Sigmoid colon (tissue), 6 donors: ENCODE measurements at regions not wholly inside any gene's neighbourhood (a gene's known extent, or its start where the extent isn't known, plus 50 kb on each side); places are given as distances from the start of the nearest gene placed in this dataset.

Experiments used
- DNase-seq: peaks from one replicate; pipeline ENCODE4 v3.0.0-alpha.2; 2019
- H3K27ac ChIP-seq, 4 donors: fragments of 200-600 bp; sonication (generic); one replicate each; pipeline ENCODE4 v1.5.1; 2016 to 2019; ENCODE audit warnings: mild to moderate bottlenecking in 1 of 4
- H3K27me3 ChIP-seq, 3 donors: fragments of 200-600 bp; sonication (generic); one replicate each; pipeline ENCODE4 v1.5.1; 2019; ENCODE audit warnings: mild to moderate bottlenecking in 1 of 3
- H3K36me3 ChIP-seq, 4 donors: fragments of 200-600 bp; sonication (generic); one replicate each; pipeline ENCODE4 v1.5.1; 2016 to 2019
- H3K4me1 ChIP-seq, 4 donors: fragments of 200-600 bp; sonication (generic); one replicate each; pipeline ENCODE4 v1.5.1; 2017 to 2019
- H3K4me3 ChIP-seq, 4 donors: fragments of 200-600 bp; sonication (generic); one replicate each; pipeline ENCODE4 v1.5.1; 2017 to 2019; ENCODE audit warnings: mild to moderate bottlenecking in 2 of 4, moderate library complexity in 1 of 4
- H3K9me3 ChIP-seq, 4 donors: fragments of 200-600 bp in 3 of 4; sonication (generic) in 3 of 4; one replicate each; pipeline versions ENCODE4 v1.5.1 to v1.6.1; 2013 to 2019
- EP300 ChIP-seq, 4 donors: sonication (generic); formaldehyde crosslinking; IDR thresholded peaks; one replicate each; pipeline ENCODE4 v1.6.1; 2017; ENCODE audit warnings: antibody characterized with exemption in 4 of 4
- POLR2A ChIP-seq, 2 donors: fragments of 450-650 bp; IDR thresholded peaks; one replicate each; pipeline ENCODE4 v1.6.1; 2016; ENCODE audit warnings: antibody characterized with exemption in 2 of 2, mild to moderate bottlenecking in 2 of 2, moderate library complexity in 2 of 2
- POLR2AphosphoS5 ChIP-seq, 4 donors: sonication (generic); formaldehyde crosslinking; IDR thresholded peaks; one replicate each; pipeline ENCODE4 v1.6.1; 2017; ENCODE audit warnings: antibody characterized with exemption in 4 of 4
- WGBS, 2 donors: extraction: QIAGEN DNeasy Blood & Tissue Kit; methylation state at CpG; one replicate each; pipeline ENCODE4 v1.1.7; 2013; 5-methylcytosine and 5-hydroxymethylcytosine counted together
- intact Hi-C: fragments of 100-400 bp; cut with DNase I; formaldehyde crosslinking; loops from one replicate; pipeline ENCODE4 v1.15.1; 2023
- TF ChIP-seq, protein P1 (sequence below), 4 experiments: fragments of 450-650 bp in 3 of 4; fragments of 200-600 bp in 1 of 4; IDR thresholded peaks; one replicate each; pipeline ENCODE4 v1.5.1; 2016 to 2019; ENCODE audit warnings: antibody characterized with exemption in 4 of 4, mild to moderate bottlenecking in 3 of 4, moderate library complexity in 2 of 4
- donor health status: healthy with polysubstance abuse.
- donor health status: healthy.

GRCh38 chr15:87734571-87735373, 521.8 kb downstream of the NTRK3 start:
- Histone ChIP-seq H3K27me3 (no peaks in the 10 kb centered on the region), H3K27ac (no peak overlapping the region), H3K4me3 (no peak overlapping the region), H3K9me3 (no peaks in the 10 kb centered on the region), H3K36me3 (no peaks in the 10 kb centered on the region), H3K4me1 (no peaks in the 10 kb centered on the region)
- DNase-seq, result no peak
- intact Hi-C loops, result no loop called here
- no peak for TF ChIP-seq EP300 (IDR thresholded peaks at IDR 0.05)
- no peak for TF ChIP-seq POLR2A (IDR thresholded peaks at IDR 0.05)
- TF ChIP-seq POLR2AphosphoS5 (IDR thresholded peaks at IDR 0.05), result no peak
- TF ChIP-seq, protein P1, sequence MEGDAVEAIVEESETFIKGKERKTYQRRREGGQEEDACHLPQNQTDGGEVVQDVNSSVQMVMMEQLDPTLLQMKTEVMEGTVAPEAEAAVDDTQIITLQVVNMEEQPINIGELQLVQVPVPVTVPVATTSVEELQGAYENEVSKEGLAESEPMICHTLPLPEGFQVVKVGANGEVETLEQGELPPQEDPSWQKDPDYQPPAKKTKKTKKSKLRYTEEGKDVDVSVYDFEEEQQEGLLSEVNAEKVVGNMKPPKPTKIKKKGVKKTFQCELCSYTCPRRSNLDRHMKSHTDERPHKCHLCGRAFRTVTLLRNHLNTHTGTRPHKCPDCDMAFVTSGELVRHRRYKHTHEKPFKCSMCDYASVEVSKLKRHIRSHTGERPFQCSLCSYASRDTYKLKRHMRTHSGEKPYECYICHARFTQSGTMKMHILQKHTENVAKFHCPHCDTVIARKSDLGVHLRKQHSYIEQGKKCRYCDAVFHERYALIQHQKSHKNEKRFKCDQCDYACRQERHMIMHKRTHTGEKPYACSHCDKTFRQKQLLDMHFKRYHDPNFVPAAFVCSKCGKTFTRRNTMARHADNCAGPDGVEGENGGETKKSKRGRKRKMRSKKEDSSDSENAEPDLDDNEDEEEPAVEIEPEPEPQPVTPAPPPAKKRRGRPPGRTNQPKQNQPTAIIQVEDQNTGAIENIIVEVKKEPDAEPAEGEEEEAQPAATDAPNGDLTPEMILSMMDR (IDR thresholded peaks at IDR 0.05), result no peak
- 73 to 82% methylated on average over 11 of the region's 11 CpGs for WGBS, 2 donors

GRCh38 chr15:87733977-87734376, 522.6 kb downstream of the NTRK3 start:
- Histone ChIP-seq H3K27ac (no peak overlapping the region), H3K9me3 (no peaks in the 10 kb centered on the region), H3K4me3 (no peak overlapping the region), H3K4me1 (no peaks in the 10 kb centered on the region), H3K36me3 (no peaks in the 10 kb centered on the region), H3K27me3 (no peaks in the 10 kb centered on the region)
- intact Hi-C loops, result no loop called here
- TF ChIP-seq, protein P1 (IDR thresholded peaks at IDR 0.05), result no peak
- TF ChIP-seq POLR2A (IDR thresholded peaks at IDR 0.05), result no peak
- no peak for TF ChIP-seq POLR2AphosphoS5 (IDR thresholded peaks at IDR 0.05)
- TF ChIP-seq EP300 (IDR thresholded peaks at IDR 0.05), result no peak
- DNase-seq, result no peak
- WGBS, 2 donors, result 87 to 95% methylated on average over 5 of the region's 5 CpGs

- intact Hi-C loops, result no loop called here
- DNase-seq, result no peak
- no peak overlapping the region for H3K4me3 ChIP-seq
- no peaks in the 10 kb centered on the region for H3K4me1 ChIP-seq
- H3K9me3 ChIP-seq, result no peaks in the 10 kb centered on the region
- TF ChIP-seq, protein P1 (IDR thresholded peaks at IDR 0.05), result no peak
- TF ChIP-seq POLR2AphosphoS5 (IDR thresholded peaks at IDR 0.05), result no peak
- no peak for TF ChIP-seq POLR2A (IDR thresholded peaks at IDR 0.05)
- no peak for TF ChIP-seq EP300 (IDR thresholded peaks at IDR 0.05)
- H3K27me3 ChIP-seq, result no peaks in the 10 kb centered on the region
- H3K27ac ChIP-seq, result no peak overlapping the region
- no peaks in the 10 kb centered on the region for H3K36me3 ChIP-seq
- WGBS, 2 donors, result 33 to 56% methylated on average over 4 of the region's 4 CpGs
These were observed 523.0 kb downstream of the NTRK3 start for GRCh38 chr15:87733541-87733941.

DNA sequence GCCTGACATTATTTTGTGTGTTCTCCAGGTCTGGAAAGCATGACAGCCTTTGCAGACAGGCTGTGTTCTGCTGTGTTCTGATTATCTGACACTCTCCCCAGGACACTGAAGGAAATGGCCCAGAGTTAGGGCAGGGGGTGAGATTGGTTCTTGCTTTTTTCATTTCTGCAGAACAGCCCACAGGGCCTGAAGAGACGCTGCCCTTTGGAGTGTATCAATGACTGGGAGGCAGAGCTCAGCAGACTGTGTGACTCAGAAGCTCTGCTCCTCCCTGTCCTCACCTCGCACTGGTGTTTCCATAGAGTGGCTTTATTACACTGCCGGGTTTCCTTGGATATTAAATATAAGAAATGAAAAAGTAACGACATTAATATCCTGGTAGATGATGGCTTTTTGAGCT, 523.6 kb downstream of the NTRK3 start:
- Histone ChIP-seq H3K27me3 (no peaks in the 10 kb centered on the region), H3K27ac (no peak overlapping the region), H3K4me1 (no peaks in the 10 kb centered on the region), H3K36me3 (no peaks in the 10 kb centered on the region), H3K9me3 (no peaks in the 10 kb centered on the region), H3K4me3 (no peak overlapping the region)
- 77 to 78% methylated on average over 4 of the region's 4 CpGs for WGBS, 2 donors
- TF ChIP-seq POLR2AphosphoS5 (IDR thresholded peaks at IDR 0.05) (no peak), EP300 (IDR thresholded peaks at IDR 0.05) (no peak), POLR2A (IDR thresholded peaks at IDR 0.05) (no peak)
- TF ChIP-seq, protein P1 (IDR thresholded peaks at IDR 0.05), result no peak
- intact Hi-C loops, result no loop called here
- no peak for DNase-seq

DNA sequence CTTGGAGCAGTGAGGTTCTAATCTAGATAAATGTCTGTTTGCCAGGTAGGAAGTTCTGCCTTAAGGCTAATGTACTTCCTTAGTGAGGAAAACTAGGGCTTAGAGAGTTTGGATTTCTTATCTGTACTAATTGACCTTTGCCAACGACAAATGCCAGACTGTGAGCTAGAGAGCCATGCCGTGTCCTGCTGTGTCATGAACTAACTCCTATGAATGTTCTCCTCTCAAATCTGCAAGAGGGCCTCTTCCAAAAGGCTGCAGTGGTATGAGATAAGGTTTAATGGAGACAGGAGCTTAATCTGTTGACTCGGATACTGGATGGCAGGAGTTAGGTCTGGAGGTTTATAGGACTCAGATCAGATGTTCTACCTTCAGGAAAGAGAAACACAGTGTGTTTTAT, 524.9 kb downstream of the NTRK3 start:
- WGBS, 2 donors, result 56 to 68% methylated on average over 3 of the region's 3 CpGs

More for the DNA sequence above, 524.9 kb downstream of the NTRK3 start:
- intact Hi-C loops, result no loop called here
- Histone ChIP-seq H3K9me3 (no peaks in the 10 kb centered on the region), H3K27me3 (no peaks in the 10 kb centered on the region), H3K36me3 (no peaks in the 10 kb centered on the region), H3K4me3 (no peak overlapping the region), H3K4me1 (no peaks in the 10 kb centered on the region), H3K27ac (no peak overlapping the region)
- no peak for DNase-seq
- TF ChIP-seq, protein P1 (IDR thresholded peaks at IDR 0.05), result no peak
- TF ChIP-seq POLR2AphosphoS5 (IDR thresholded peaks at IDR 0.05) (no peak), POLR2A (IDR thresholded peaks at IDR 0.05) (no peak), EP300 (IDR thresholded peaks at IDR 0.05) (no peak)
